22Rv1 (cell line): ENCODE measurements at regions not wholly inside any gene's neighbourhood (a gene's known extent, or its start where the extent isn't known, plus 50 kb on each side); places are given as distances from the start of the nearest gene placed in this dataset.

ENCODE experiments used
- ZFX ChIP-seq: fragments of 450-650 bp; IDR thresholded peaks from 2 replicates; pipeline ENCODE4 v1.6.1; 2017; ENCODE audit warnings: antibody characterized with exemption, borderline replicate concordance
- TF ChIP-seq, protein P1 (sequence below): fragments of 450-650 bp; IDR thresholded peaks from 2 replicates; pipeline ENCODE4 v1.5.1; 2017; ENCODE audit warnings: mild to moderate bottlenecking

- TF ChIP-seq, protein P1, sequence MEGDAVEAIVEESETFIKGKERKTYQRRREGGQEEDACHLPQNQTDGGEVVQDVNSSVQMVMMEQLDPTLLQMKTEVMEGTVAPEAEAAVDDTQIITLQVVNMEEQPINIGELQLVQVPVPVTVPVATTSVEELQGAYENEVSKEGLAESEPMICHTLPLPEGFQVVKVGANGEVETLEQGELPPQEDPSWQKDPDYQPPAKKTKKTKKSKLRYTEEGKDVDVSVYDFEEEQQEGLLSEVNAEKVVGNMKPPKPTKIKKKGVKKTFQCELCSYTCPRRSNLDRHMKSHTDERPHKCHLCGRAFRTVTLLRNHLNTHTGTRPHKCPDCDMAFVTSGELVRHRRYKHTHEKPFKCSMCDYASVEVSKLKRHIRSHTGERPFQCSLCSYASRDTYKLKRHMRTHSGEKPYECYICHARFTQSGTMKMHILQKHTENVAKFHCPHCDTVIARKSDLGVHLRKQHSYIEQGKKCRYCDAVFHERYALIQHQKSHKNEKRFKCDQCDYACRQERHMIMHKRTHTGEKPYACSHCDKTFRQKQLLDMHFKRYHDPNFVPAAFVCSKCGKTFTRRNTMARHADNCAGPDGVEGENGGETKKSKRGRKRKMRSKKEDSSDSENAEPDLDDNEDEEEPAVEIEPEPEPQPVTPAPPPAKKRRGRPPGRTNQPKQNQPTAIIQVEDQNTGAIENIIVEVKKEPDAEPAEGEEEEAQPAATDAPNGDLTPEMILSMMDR = no peak
- no peak for TF ChIP-seq ZFX
Observed at GRCh38 chr4:23068287-23068686, 375.6 kb downstream of the GBA3 start.
